Gastrocnemius medialis (tissue), 4 donors: ENCODE measurements at regions not wholly inside any gene's neighbourhood (a gene's known extent, or its start where the extent isn't known, plus 50 kb on each side); places are given as distances from the start of the nearest gene placed in this dataset.

Experiments used
- ATAC-seq, 2 donors: fragments of 150-250 bp; one replicate each; pipeline ENCODE4 v1.9.1; 2016
- DNase-seq, 2 donors: peaks; one replicate each; pipeline ENCODE4 v3.0.0-alpha.2; 2019
- H3K27ac ChIP-seq, 4 donors: fragments of 200-600 bp; sonication (generic); 1 replicate in 1 of 4; 2 replicates in 3 of 4; pipeline ENCODE4 v1.5.1; 2016 to 2018; ENCODE audit warnings: mild to moderate bottlenecking in 2 of 4, moderate library complexity in 1 of 4
- H3K27me3 ChIP-seq, 3 donors: fragments of 200-600 bp; sonication (generic) in 2 of 3; 1 replicate in 1 of 3; 2 replicates in 2 of 3; pipeline versions ENCODE4 v1.5.1 to v1.6.0; 2016 to 2019; ENCODE audit warnings: mild to moderate bottlenecking in 1 of 3, moderate library complexity in 1 of 3
- H3K36me3 ChIP-seq, 2 donors: fragments of 200-600 bp; sonication (generic) in 1 of 2; one replicate each; pipeline ENCODE4 v1.5.1; 2017 to 2018
- H3K4me1 ChIP-seq, 2 donors: fragments of 200-600 bp; sonication (generic) in 1 of 2; one replicate each; pipeline ENCODE4 v1.5.1; 2016 to 2017; ENCODE audit warnings: mild to moderate bottlenecking in 2 of 2
- H3K4me3 ChIP-seq, 4 donors: fragments of 200-600 bp; sonication (generic) in 3 of 4; 1 replicate in 1 of 4; 2 replicates in 3 of 4; pipeline ENCODE4 v1.5.1; 2016 to 2019; ENCODE audit warnings: mild to moderate bottlenecking in 2 of 4
- H3K9me3 ChIP-seq, 3 donors: fragments of 200-600 bp; sonication (generic) in 2 of 3; 1 replicate in 1 of 3; 2 replicates in 2 of 3; pipeline ENCODE4 v1.5.1; 2016 to 2019
- CTCF ChIP-seq, 5 experiments: fragments of 450-650 bp in 3 of 5; fragments of 200-600 bp in 2 of 5; sonication (generic) in 2 of 5; IDR thresholded peaks in 4 of 5; conservative IDR thresholded peaks in 1 of 5; 1 replicate in 4 of 5; 2 replicates in 1 of 5; pipeline ENCODE4 v1.5.1; 2016 to 2019; ENCODE audit warnings: antibody characterized with exemption in 5 of 5, mild to moderate bottlenecking in 3 of 5, moderate library complexity in 3 of 5
- POLR2A ChIP-seq, 2 donors: fragments of 450-650 bp; IDR thresholded peaks; one replicate each; pipeline ENCODE4 v1.6.1; 2017; ENCODE audit warnings: antibody characterized with exemption in 2 of 2, mild to moderate bottlenecking in 2 of 2, moderate library complexity in 2 of 2
- in situ Hi-C, 4 donors: fragments of 200-750 bp; cut with MboI; loops; one replicate each; pipeline versions ENCODE4 v1.15.0 to v1.8.0; 2017; ENCODE audit warnings: low sequenced_read_pairs in 4 of 4
- intact Hi-C: fragments of 100-400 bp; cut with DNase I; formaldehyde crosslinking; loops from one replicate; pipeline ENCODE4 v1.15.1; 2023; ENCODE audit warnings: low total_unique reads

DNA sequence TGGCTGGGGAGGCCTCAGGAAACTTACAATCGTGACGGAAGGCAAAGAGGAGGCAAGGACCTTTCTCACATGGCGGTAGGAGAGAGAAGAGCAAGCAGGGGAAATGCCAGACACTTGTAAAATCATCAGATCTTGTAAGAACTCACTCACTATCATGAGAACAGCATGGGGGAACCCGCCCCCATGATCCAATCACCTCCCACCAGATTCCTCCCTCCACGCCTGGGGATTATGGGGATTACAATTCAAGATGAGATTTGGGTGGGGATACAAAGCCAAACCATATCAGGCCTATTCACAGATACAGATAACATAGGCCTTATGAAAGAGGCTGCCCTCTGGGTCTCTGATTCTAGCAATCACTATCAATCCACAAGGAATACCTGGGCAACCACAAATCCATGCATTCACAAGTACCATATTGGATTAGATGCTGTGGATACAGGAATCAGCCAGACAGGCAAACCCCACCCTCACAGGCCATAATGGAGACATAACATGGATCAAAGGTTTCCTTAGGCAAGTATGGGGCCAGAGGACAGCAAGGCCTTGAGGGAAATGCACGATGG is 284.9 kb downstream of the SOX9 start:
- TF ChIP-seq POLR2A (IDR thresholded peaks at IDR 0.05) (no peak), CTCF (IDR thresholded peaks at IDR 0.05 in 4 of 5, conservative IDR thresholded peaks at IDR 0.05 in 1 of 5) (no peak)
- in situ Hi-C loops (loop anchor here in 1 of 4 donors (25.0 kb wide), 1 partner anchor 243 kb away; no protein-coding TSS in a partner anchor), intact Hi-C loops (no loop called here)

DNA sequence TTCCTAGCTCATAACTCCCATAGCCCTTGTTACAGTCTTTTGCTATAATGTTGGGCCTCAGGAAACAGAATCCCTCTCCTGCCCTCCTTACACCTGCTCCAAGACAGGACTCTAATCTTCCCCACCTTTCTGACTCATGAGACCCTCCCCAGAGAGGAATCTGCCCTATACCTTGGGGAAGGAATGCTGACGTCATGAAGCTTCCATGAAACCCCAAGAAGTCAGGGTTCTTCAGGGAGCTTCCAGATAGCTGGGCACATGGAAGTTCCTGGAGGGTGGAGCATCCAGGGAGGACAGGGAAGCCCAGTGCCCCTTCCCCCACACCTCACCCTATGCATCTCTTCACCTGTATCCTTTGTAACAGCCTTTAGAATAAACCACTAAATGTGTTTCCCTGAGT is 285.7 kb downstream of the SOX9 start:
- TF ChIP-seq CTCF (IDR thresholded peaks at IDR 0.05 in 4 of 5, conservative IDR thresholded peaks at IDR 0.05 in 1 of 5) (no peak), POLR2A (IDR thresholded peaks at IDR 0.05) (no peak)
- in situ Hi-C loops = loop anchor here in 1 of 4 donors (25.0 kb wide), 1 partner anchor 244 kb away; no protein-coding TSS in a partner anchor
- ATAC-seq = no peak
- peaks cover 0 to 3% of the 10 kb centered on the region in 2 donors for H3K4me1 ChIP-seq
- H3K27ac ChIP-seq = no peak overlapping the region
- no peaks in the 10 kb centered on the region for H3K27me3 ChIP-seq
- no peak for DNase-seq
- no peaks in the 10 kb centered on the region for H3K9me3 ChIP-seq
- intact Hi-C loops = no loop called here
- no peaks in the 10 kb centered on the region for H3K36me3 ChIP-seq
- no peak overlapping the region for H3K4me3 ChIP-seq

More for the DNA sequence above, 284.9 kb downstream of the SOX9 start:
- H3K27ac ChIP-seq = no peak overlapping the region
- peaks cover 0 to 3% of the 10 kb centered on the region in 2 donors for H3K4me1 ChIP-seq
- H3K4me3 ChIP-seq = no peak overlapping the region
- ATAC-seq = no peak
- H3K36me3 ChIP-seq = no peaks in the 10 kb centered on the region
- no peaks in the 10 kb centered on the region for H3K27me3 ChIP-seq
- no peak for DNase-seq
- no peaks in the 10 kb centered on the region for H3K9me3 ChIP-seq

GRCh38 chr17:72407336-72407909 is 286.6 kb downstream of the SOX9 start:
- intact Hi-C loops (no loop called here), in situ Hi-C loops (loop anchor here in 1 of 4 donors (25.0 kb wide), 1 partner anchor 245 kb away; no protein-coding TSS in a partner anchor)
- no peak overlapping the region for H3K4me3 ChIP-seq
- no peak for ATAC-seq
- DNase-seq = no peak
- no peaks in the 10 kb centered on the region for H3K27me3 ChIP-seq
- no peaks in the 10 kb centered on the region for H3K9me3 ChIP-seq
- no peaks in the 10 kb centered on the region for H3K36me3 ChIP-seq
- H3K4me1 ChIP-seq = peaks cover 0 to 3% of the 10 kb centered on the region in 2 donors
- TF ChIP-seq POLR2A (IDR thresholded peaks at IDR 0.05) = no peak
- TF ChIP-seq CTCF (IDR thresholded peaks at IDR 0.05 in 4 of 5, conservative IDR thresholded peaks at IDR 0.05 in 1 of 5) = no peak
- no peak overlapping the region for H3K27ac ChIP-seq

DNA sequence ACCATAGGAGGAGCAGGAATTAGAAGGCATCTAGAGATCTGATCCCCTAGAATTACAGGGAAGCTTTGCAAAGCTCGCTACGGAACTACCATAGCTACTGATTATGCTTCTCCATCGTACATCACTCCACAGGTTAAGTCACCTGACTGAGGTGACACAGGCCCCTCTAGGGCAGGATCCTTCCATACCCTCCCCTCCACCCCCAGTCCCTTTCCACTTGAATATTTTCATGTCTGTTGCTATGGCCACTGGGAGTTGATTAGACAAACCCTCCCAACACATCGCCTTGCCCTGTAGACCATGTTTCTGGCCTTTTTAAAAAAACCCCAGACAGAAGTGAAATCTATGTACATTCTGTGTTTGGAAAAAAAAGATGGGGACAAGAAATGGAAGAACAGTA is 287.1 kb downstream of the SOX9 start:
- intact Hi-C loops = no loop called here
- Histone ChIP-seq H3K36me3 (no peaks in the 10 kb centered on the region), H3K27me3 (no peaks in the 10 kb centered on the region), H3K4me1 (peaks cover 0 to 3% of the 10 kb centered on the region in 2 donors), H3K9me3 (no peaks in the 10 kb centered on the region), H3K27ac (no peak overlapping the region), H3K4me3 (no peak overlapping the region)
- no peak for DNase-seq
- no peak for ATAC-seq
- in situ Hi-C loops = loop anchor here in 1 of 4 donors (25.0 kb wide), 1 partner anchor 246 kb away; no protein-coding TSS in a partner anchor
- TF ChIP-seq CTCF (IDR thresholded peaks at IDR 0.05 in 4 of 5, conservative IDR thresholded peaks at IDR 0.05 in 1 of 5) = no peak
- no peak for TF ChIP-seq POLR2A (IDR thresholded peaks at IDR 0.05)
